Endothelial cell of umbilical vein (primary cell): ENCODE measurements at regions not wholly inside any gene's neighbourhood (a gene's known extent, or its start where the extent isn't known, plus 50 kb on each side); places are given as distances from the start of the nearest gene placed in this dataset.

Experiments used
- POLR2AphosphoS5 ChIP-seq: IDR thresholded peaks from 2 replicates; pipeline ENCODE4 v1.6.1; 2012; ENCODE audit warnings: low read depth, mild to moderate bottlenecking, control low read depth, low read length, moderate library complexity; ENCODE audit not compliant: insufficient read depth
- TF ChIP-seq, protein P1 (sequence below): IDR thresholded peaks from 2 replicates; pipeline ENCODE4 v1.6.1; 2011; ENCODE audit not compliant: insufficient read depth, insufficient read length
- TF ChIP-seq, protein P2 (sequence below), 2 donors: IDR thresholded peaks; 1 replicate in 1 of 2; 2 replicates in 1 of 2; pipeline ENCODE4 v1.5.1; 2011; ENCODE audit warnings: low read length in 2 of 2, mild to moderate bottlenecking in 2 of 2, moderate library complexity in 2 of 2, control low read depth in 1 of 2, inconsistent platforms in 1 of 2, low read depth in 1 of 2; ENCODE audit not compliant: insufficient read depth in 1 of 2; ENCODE audit errors: extremely low read depth in 1 of 2

DNA sequence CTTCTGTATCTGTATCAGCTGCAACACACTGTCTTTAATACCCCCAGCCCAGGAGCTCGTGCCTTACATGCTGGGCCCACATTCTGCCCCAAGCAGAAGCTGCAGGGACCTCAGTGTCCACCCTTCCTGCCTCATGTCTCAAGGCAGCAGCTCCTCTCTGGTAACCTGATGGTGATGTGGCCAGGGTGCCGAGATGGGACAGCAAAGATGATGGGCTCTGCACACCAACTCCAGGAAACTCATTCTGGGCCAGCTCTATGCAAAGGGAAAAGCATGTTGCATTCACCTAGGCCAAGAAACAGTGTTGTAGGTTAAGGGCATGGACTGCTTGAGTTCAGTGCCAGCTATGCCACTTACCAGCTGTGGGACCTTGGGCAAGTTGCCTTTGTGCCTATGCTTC lies 79.5 kb upstream of the PRR23C start:
- TF ChIP-seq, protein P1, sequence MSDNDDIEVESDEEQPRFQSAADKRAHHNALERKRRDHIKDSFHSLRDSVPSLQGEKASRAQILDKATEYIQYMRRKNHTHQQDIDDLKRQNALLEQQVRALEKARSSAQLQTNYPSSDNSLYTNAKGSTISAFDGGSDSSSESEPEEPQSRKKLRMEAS, result no peak
- no peak for TF ChIP-seq POLR2AphosphoS5
- TF ChIP-seq, protein P2, sequence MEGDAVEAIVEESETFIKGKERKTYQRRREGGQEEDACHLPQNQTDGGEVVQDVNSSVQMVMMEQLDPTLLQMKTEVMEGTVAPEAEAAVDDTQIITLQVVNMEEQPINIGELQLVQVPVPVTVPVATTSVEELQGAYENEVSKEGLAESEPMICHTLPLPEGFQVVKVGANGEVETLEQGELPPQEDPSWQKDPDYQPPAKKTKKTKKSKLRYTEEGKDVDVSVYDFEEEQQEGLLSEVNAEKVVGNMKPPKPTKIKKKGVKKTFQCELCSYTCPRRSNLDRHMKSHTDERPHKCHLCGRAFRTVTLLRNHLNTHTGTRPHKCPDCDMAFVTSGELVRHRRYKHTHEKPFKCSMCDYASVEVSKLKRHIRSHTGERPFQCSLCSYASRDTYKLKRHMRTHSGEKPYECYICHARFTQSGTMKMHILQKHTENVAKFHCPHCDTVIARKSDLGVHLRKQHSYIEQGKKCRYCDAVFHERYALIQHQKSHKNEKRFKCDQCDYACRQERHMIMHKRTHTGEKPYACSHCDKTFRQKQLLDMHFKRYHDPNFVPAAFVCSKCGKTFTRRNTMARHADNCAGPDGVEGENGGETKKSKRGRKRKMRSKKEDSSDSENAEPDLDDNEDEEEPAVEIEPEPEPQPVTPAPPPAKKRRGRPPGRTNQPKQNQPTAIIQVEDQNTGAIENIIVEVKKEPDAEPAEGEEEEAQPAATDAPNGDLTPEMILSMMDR (IDR thresholded peaks at IDR 0.05; ENCODE audit: extremely low read depth in 1 of 2, insufficient read depth in 1 of 2, low read depth in 1 of 2, low read length in 2 of 2), result no peak
